ENCODE measurements at regions not wholly inside any gene's neighbourhood (a gene's known extent, or its start where the extent isn't known, plus 50 kb on each side); places are given as distances from the start of the nearest gene placed in this dataset.

GRCh38 chr6:156334966-156335365 is 442.2 kb upstream of the ARID1B start:
- H2AK9ac ChIP-seq (replicated peaks; ENCODE audit: low read depth, low read length, poor library complexity) = no peak overlapping the region
- H2AFZ ChIP-seq (replicated peaks; ENCODE audit: low read length, poor library complexity) = no peak overlapping the region
- ChIA-PET POLR2A (ENCODE audit: unreplicated experiment) (no interaction called here), CTCF (no interaction called here)
- H3K9ac ChIP-seq (ENCODE audit: low read depth, low read length) = no peak overlapping the region
- DNase-seq (no peak), ATAC-seq (ENCODE audit: low read depth) (no peak)
- peaks cover 5% of the 10 kb centered on the region for H3K27me3 ChIP-seq (ENCODE audit: control insufficient read depth, insufficient read depth, low read length)
- no peak overlapping the region for H2AK5ac ChIP-seq (ENCODE audit: low read depth, low read length)
- no peak overlapping the region for H3K4ac ChIP-seq (ENCODE audit: low read depth, low read length)
- no peak overlapping the region for H3K27ac ChIP-seq (ENCODE audit: insufficient read depth, low read length)
- H3K9me3 ChIP-seq (ENCODE audit: control insufficient read depth, insufficient read depth, low read length) = no peaks in the 10 kb centered on the region; the same call in none of the 2 replicates
- no peak overlapping the region for H2BK15ac ChIP-seq (ENCODE audit: low read depth, low read length)
- H3K36me3 ChIP-seq (ENCODE audit: control insufficient read depth, insufficient read depth, low read length) = no peaks in the 10 kb centered on the region
- BruUV-seq (replicated peaks) = no TSS peak
- H3K4me2 ChIP-seq (ENCODE audit: low read depth, low read length) = no peak overlapping the region
- intact Hi-C loops (cut with micrococcal nuclease) (no loop called here), in situ Hi-C loops (cut with MboI; ENCODE audit: low sequenced_read_pairs) (no loop called here), dilution Hi-C loops (cut with HindIII; ENCODE audit: low sequenced_read_pairs, unreplicated experiment) (no loop called here)
- no peak overlapping the region for H4K91ac ChIP-seq (ENCODE audit: insufficient read depth, low read depth, low read length)
- no peak overlapping the region for H2BK5ac ChIP-seq (ENCODE audit: low read depth, low read length, poor library complexity, severe bottlenecking)
- H3K14ac ChIP-seq (replicated peaks; ENCODE audit: low read depth, low read length) = no peak overlapping the region
- no peak overlapping the region for H4K8ac ChIP-seq (ENCODE audit: low read depth in 2 of 2, low read length in 2 of 2)
- H4K20me1 ChIP-seq (ENCODE audit: insufficient read depth, low read length) = no peaks in the 10 kb centered on the region
- H3K79me1 ChIP-seq (ENCODE audit: low read depth in 1 of 2, low read length in 2 of 2) = no peaks in the 10 kb centered on the region
- TF ChIP-seq CEBPB (IDR thresholded peaks at IDR 0.05; ENCODE audit: low read depth, low read length) (no peak), RFX5 (IDR thresholded peaks at IDR 0.05; ENCODE audit: low read depth, low read length) (no peak), CHD1 (IDR thresholded peaks at IDR 0.05; ENCODE audit: low read depth, low read length) (no peak), ELK1 (IDR thresholded peaks at IDR 0.05; ENCODE audit: borderline replicate concordance, low read depth, low read length) (no peak)
- H2BK20ac ChIP-seq (ENCODE audit: low read depth, low read length) = no peak overlapping the region
- no peak overlapping the region for H3K4me3 ChIP-seq (ENCODE audit: insufficient read depth, low read depth, low read length)
- no peak overlapping the region for H3K56ac ChIP-seq (ENCODE audit: extremely low read depth, insufficient read depth, low read length)
- H2BK120ac ChIP-seq (ENCODE audit: low read depth, low read length) = no peak overlapping the region
- H3K9me1 ChIP-seq (ENCODE audit: insufficient read depth, low read length) = no peaks in the 10 kb centered on the region
- H3K18ac ChIP-seq (ENCODE audit: low read depth, low read length) = no peak overlapping the region
- no peak overlapping the region for H3K23ac ChIP-seq (ENCODE audit: low read depth, low read length)
- no peak overlapping the region for H4K5ac ChIP-seq (ENCODE audit: low read depth, low read length)
- H3K4me1 ChIP-seq (ENCODE audit: control insufficient read depth, insufficient read depth, low read length) = no peaks in the 10 kb centered on the region
